ENCODE measurements at regions not wholly inside any gene's neighbourhood (a gene's known extent, or its start where the extent isn't known, plus 50 kb on each side); places are given as distances from the start of the nearest gene placed in this dataset.
"Not testable (repeated sequence)": the region's sequence is repeated elsewhere in the genome, so short reads cannot be mapped to it uniquely, and the experiment has no call there.

DNA sequence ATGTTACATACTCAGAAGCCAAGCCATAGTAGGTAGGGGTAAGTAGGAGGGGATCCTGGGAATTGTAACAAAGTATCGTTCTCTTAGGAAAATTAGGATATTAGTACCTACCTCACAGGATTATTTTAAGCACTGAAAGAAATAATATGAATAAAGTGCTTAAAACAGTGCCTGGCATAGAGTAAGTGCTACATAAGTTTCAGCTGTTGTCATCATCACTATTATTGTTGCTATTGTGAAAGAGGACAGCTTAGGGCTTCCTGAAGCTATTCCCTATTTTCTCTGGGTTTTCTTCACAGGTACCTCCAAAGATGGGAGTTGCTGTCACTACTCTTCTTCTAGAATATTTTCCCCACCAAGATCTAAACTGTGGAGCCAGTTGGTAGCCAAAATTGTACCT is 443.7 kb upstream of the FGF16 start:
- peak; percentile 0 for DNase-seq

DNA sequence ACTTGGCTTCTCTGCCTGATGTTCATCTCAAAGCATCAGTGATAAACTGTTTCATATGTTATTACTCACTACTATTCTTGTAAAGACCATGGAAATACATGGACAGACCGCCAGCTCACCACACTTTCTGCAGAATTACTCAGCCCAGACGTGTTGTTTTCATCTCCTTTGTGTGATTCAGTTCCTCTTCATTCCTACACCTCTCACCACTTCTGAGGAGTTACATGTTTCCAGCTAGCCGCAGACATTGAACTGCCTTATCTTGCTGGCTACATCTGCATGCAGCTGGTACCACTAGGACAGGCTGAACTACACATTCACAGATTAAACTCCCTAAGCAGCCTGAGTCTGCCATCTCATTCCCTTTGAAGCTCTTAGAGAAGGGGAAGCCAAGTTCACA is 443.2 kb upstream of the FGF16 start:
- DNase-seq, result peak; percentile 77

- peak; percentile 74 for DNase-seq
These were observed 437.5 kb upstream of the FGF16 start for GRCh38 chrX:77009691-77010090.

DNA sequence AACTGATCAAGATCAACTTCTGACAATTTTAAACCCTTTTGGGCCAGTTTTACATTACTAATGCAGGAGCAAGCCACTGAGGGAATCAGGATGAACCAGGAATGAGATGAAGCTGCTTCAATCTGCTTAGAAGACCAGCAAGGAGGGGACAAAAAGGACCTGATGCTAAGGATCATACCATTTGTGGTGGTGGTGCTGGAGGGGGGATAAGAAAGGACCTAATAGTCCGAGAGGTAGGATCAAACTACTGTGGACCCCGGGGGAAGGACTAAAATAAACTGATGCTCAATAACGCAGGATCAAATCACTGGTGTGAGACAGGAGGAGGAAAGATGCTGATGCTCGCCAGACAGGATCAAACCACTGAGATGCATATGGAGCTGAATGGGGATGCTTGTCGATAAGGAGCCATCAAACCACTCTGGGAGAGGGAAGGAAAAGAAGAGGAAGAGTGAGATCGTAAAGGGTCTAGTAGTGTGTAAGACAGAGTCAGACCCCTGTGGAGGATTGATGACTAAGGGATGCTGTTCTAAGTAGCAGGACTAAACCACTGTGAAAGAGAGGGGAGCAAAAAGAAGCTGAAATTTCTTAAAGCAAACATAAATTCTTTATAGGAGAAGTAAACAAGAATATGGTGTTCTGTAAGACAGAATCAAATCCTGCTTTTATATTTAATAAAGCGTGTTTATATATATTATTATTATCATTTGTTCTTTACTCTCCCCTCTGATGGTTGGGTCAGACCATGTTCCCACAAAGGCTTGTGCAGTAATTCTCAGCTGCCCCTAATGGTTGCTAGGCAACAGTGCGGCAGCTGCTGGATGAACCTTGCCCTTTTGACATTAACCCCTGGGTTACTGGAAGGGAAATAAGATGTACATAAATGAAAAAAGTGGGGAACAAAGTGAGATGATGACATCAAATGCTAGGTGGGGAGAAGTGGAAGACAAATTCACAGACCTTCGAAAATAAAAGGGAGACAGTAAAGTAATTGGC is 432.5 kb upstream of the FGF16 start:
- peak; percentile 9 for DNase-seq

- DNase-seq, result no peak
These were observed 430.1 kb upstream of the FGF16 start for GRCh38 chrX:77017093-77017492.

DNA sequence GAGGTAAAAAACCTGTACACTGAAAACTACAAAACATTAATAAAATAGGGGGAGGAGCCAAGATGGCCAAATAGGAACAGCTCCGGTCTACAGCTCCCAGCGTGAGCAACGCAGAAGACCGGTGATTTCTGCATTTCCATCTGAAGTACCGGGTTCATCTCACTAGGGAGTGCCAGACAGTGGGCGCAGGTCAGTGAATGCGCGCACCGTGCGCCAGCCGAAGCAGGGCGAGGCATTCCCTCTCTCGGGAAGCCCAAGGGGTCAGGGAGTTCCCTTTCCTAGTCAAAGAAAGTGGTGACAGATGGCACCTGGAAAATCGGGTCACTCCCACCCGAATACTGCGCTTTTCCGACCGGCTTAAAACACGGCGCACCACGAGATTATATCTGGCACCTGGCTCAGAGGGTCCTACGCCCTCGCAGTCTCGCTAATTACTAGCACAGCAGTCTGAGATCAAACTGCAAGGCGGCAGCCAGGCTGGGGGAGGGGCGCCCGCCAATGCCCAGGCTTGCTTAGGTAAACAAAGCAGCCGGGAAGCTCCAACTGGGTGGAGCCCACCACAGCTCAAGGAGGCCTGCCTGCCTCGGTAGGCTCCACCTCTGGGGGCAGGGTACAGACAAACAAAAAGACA is 400.9 kb upstream of the FGF16 start:
- not testable (repeated sequence) for DNase-seq

- no peak for DNase-seq
These were observed 386.6 kb upstream of the FGF16 start for GRCh38 chrX:77060572-77060971.

DNA sequence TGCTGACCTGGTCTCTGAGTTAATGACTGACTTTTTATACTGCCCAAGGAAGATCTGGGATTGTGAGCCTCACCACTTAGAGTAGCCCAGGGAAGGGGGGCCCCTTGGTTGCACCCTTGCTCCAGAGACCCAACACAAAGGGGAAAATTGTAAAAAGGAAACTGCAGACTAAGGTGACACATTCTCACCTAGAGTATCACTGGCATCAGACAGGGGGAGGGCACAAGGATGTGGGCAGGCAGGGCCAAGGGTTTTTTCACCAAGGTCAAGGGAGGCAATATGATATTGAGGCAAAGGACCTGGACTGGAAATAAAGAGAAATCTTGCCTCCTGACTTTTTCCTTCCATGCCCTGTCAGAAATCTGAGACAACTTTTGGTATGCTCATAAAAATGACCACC is 386.2 kb upstream of the FGF16 start:
- no peak for DNase-seq

DNA sequence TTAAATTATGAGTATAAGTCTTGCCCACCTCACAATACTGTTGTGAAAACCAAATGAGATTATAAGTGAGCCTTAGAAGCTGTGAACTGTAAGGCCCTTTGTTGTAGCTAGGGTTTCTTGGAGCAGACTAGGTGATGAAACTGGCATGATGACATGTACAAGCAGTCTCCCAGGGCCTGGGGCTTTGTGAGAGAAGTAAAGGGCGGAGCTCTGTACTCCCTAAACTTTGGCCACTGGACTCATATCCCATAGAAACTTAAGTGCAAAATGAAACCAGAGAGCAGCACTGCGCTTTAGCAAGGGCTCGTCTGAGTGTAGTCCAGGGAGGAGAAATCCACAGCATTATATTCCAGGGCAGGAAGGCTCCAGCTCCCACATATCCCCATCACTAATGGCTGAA is 385.6 kb upstream of the FGF16 start:
- no peak for DNase-seq

DNA sequence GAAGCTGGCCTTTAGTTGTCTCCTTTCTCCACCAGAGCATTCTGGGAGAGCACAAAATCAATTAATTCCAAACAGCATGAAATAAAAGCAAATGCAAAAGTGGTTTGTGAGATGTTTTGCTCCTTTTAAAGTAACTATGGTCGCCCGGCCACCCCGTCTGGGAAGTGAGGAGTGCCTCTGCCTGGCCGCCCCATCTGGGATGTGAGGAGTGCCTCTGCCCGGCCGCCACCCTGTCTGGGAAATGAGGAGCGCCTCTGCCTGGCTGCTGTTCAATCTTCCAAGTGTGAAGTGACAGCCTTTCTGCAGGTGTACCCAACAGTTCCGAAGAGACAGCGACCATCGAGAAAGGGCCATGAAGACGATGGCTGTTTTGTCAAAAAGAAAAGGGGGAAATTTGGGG is 381.3 kb upstream of the FGF16 start:
- no peak for DNase-seq

- no peak for DNase-seq
These were observed 376.8 kb upstream of the FGF16 start for GRCh38 chrX:77070202-77070918.

DNA sequence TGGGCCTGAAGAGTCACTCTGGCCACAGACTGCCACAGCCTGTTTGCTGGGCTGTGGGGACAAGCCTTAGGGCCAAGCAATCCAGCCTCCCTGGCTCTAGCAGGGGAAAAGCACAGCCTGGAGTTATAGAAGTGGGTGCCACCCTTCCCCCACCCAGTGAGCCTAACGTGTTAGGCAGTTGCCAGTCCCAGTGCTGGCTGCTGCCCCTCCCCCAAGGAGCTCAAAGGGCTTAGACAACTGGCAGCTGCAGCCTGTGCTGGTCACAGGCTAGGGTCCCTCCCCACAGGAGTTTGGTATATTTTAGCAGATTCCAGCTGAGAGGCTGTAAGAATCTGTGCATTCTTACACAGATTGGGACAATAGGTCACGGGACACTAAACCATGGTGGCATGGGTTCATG is 370.3 kb upstream of the FGF16 start:
- DNase-seq, result no peak

- not testable (repeated sequence) for DNase-seq
These were observed 366.0 kb upstream of the FGF16 start for GRCh38 chrX:77081237-77081636.

DNA sequence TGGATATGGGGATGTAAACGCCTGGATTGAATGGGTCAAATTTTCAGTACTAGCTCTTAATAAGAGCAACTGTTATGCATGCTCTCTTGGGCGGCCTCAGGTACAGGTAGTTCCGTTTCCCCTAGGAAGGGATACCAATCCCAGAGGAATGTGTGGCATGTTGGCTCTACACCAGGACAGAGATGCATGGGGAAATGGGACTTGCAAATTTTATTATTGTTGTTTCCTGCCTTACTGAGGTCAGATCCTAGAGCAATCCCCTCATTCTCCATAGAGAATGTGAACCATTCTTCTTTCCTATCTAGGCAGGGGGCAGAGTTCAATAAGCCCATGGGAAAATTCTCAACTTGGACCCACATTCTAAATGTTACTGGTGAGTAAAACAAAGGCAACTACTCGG is 361.8 kb upstream of the FGF16 start:
- DNase-seq, result no peak

GRCh38 chrX:77087529-77088169 is 359.5 kb upstream of the FGF16 start:
- peak; percentile 24 for DNase-seq

GRCh38 chrX:77088233-77088632 is 359.0 kb upstream of the FGF16 start:
- DNase-seq, result no peak

DNA sequence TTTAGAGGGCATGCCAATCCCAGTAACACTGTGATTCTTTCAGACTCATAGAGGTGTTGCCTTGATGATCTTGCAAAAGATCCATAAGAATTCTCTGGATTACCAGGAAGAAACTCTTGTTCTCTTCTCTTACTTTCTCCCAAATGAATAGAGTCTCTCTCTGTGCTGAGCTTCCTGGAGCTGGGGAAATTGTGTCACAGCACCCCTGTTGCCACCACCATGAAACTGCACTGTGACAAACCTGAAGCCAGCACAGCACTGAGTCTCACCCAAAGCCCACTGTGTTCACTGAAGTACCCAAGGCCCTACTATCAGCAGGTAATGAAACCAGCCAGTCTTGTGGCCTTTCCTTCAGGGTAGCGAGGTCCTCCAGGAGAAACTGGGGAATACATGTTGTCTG is 332.7 kb upstream of the FGF16 start:
- DNase-seq, result no peak

- DNase-seq, result no peak
These were observed 328.5 kb upstream of the FGF16 start for GRCh38 chrX:77118686-77119085.

DNA sequence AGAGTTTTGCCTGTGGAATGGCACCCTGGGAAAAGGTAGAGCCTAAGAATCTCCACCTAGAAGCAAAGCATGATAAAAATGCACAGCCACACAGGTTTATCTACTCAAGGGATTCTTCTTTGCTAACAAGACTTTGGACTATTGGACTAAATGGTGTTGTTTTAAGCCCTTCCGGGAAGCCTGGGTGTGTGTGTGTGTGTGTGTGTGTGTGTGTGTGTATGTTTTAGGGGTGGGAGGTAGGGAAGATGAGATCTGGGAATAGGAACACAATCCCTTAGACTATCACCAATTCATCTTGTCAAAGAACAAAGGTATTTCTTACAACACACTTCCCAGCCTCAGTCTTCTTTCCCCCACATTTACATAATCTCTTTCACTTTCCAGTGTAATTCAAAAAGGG is 327.5 kb upstream of the FGF16 start:
- no peak for DNase-seq

DNA sequence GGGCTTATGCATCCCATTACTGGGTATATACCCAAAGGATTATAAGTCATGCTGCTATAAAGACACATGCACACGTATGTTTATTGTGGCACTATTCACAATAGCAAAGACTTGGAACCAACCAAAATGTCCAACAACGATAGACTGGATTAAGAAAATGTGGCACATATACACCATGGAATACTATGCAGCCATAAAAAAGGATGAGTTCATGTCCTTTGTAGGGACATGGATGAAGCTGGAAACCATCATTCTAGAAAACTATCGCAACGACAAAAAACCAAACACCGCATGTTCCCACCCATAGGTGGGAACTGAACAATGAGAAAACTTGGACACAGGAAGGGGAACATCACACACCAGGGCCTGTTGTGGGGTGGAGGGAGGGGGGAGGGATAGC is 323.3 kb upstream of the FGF16 start:
- DNase-seq, result not testable (repeated sequence)

GRCh38 chrX:77127571-77127970 is 319.6 kb upstream of the FGF16 start:
- DNase-seq, result not testable (repeated sequence)

- no peak for DNase-seq
These were observed 303.3 kb upstream of the FGF16 start for GRCh38 chrX:77143907-77144306.

- DNase-seq, result no peak
These were observed 286.9 kb upstream of the FGF16 start for GRCh38 chrX:77160301-77160700.
